Ascending aorta (tissue), 2 donors: ENCODE measurements at regions not wholly inside any gene's neighbourhood (a gene's known extent, or its start where the extent isn't known, plus 50 kb on each side); places are given as distances from the start of the nearest gene placed in this dataset.

ENCODE experiments used
- DNase-seq, 2 donors: peaks; one replicate each; pipeline ENCODE4 v3.0.0-alpha.2; 2019; ENCODE audit warnings: low spot score in 2 of 2
- H3K27ac ChIP-seq, 2 donors: fragments of 200-600 bp; sonication (generic); one replicate each; pipeline ENCODE4 v1.5.1; 2016 to 2017; ENCODE audit warnings: mild to moderate bottlenecking in 1 of 2
- H3K27me3 ChIP-seq: fragments of 200-600 bp; sonication (generic); one replicate; pipeline ENCODE4 v1.5.1; 2017
- H3K36me3 ChIP-seq, 2 donors: fragments of 200-600 bp; sonication (generic); one replicate each; pipeline ENCODE4 v1.5.1; 2016
- H3K4me1 ChIP-seq, 2 donors: fragments of 200-600 bp; sonication (generic); one replicate each; pipeline ENCODE4 v1.5.1; 2016 to 2017; ENCODE audit warnings: mild to moderate bottlenecking in 1 of 2
- H3K4me3 ChIP-seq, 2 donors: fragments of 200-600 bp; sonication (generic); one replicate each; pipeline ENCODE4 v1.5.1; 2016 to 2017; ENCODE audit warnings: mild to moderate bottlenecking in 1 of 2
- H3K9me3 ChIP-seq, 2 donors: fragments of 200-600 bp; sonication (generic); one replicate each; pipeline ENCODE4 v1.5.1; 2016
- CTCF ChIP-seq, 3 experiments: fragments of 200-600 bp in 2 of 3; fragments of 450-650 bp in 1 of 3; sonication (generic) in 2 of 3; IDR thresholded peaks; one replicate each; pipeline ENCODE4 v1.5.1; 2016 to 2019; ENCODE audit warnings: antibody characterized with exemption in 3 of 3, mild to moderate bottlenecking in 1 of 3, moderate library complexity in 1 of 3
- intact Hi-C: fragments of 100-400 bp; cut with DNase I; formaldehyde crosslinking; loops from one replicate; pipeline ENCODE4 v1.15.1; 2023

- no peak for TF ChIP-seq CTCF (IDR thresholded peaks at IDR 0.05)
- intact Hi-C loops: no loop called here
- no peaks in the 10 kb centered on the region for H3K27me3 ChIP-seq
- H3K36me3 ChIP-seq: no peaks in the 10 kb centered on the region
- H3K4me3 ChIP-seq: no peak overlapping the region
- no peaks in the 10 kb centered on the region for H3K4me1 ChIP-seq
- H3K27ac ChIP-seq: no peak overlapping the region
- DNase-seq: no peak
- no peaks in the 10 kb centered on the region for H3K9me3 ChIP-seq
Measured at GRCh38 chr1:34441259-34442069, 264.8 kb downstream of the C1orf94 start.

GRCh38 chr1:34444516-34444915, 267.8 kb downstream of the C1orf94 start:
- no peak overlapping the region for H3K27ac ChIP-seq
- no peak overlapping the region for H3K4me3 ChIP-seq
- DNase-seq: no peak
- intact Hi-C loops: no loop called here
- H3K36me3 ChIP-seq: no peaks in the 10 kb centered on the region
- no peaks in the 10 kb centered on the region for H3K9me3 ChIP-seq
- no peaks in the 10 kb centered on the region for H3K4me1 ChIP-seq
- H3K27me3 ChIP-seq: no peaks in the 10 kb centered on the region
- TF ChIP-seq CTCF (IDR thresholded peaks at IDR 0.05): no peak

- intact Hi-C loops: no loop called here
- TF ChIP-seq CTCF (IDR thresholded peaks at IDR 0.05): no peak
Measured at GRCh38 chr1:34450325-34450724, 273.6 kb downstream of the C1orf94 start.

GRCh38 chr1:34452451-34452850, 275.7 kb downstream of the C1orf94 start:
- no peak for TF ChIP-seq CTCF (IDR thresholded peaks at IDR 0.05)
- intact Hi-C loops: no loop called here
- Histone ChIP-seq H3K4me1 (no peaks in the 10 kb centered on the region), H3K27me3 (no peaks in the 10 kb centered on the region), H3K27ac (no peak overlapping the region), H3K4me3 (no peak overlapping the region), H3K36me3 (no peaks in the 10 kb centered on the region), H3K9me3 (no peaks in the 10 kb centered on the region)
- DNase-seq: no peak

More at GRCh38 chr1:34450325-34450724, 273.6 kb downstream of the C1orf94 start:
- Histone ChIP-seq H3K36me3 (no peaks in the 10 kb centered on the region), H3K4me1 (no peaks in the 10 kb centered on the region), H3K27ac (no peak overlapping the region), H3K9me3 (no peaks in the 10 kb centered on the region), H3K4me3 (no peak overlapping the region), H3K27me3 (no peaks in the 10 kb centered on the region)
- no peak for DNase-seq

GRCh38 chr1:34455121-34455520, 278.4 kb downstream of the C1orf94 start:
- H3K27me3 ChIP-seq: no peaks in the 10 kb centered on the region
- no peak overlapping the region for H3K4me3 ChIP-seq
- intact Hi-C loops: no loop called here
- H3K4me1 ChIP-seq: no peaks in the 10 kb centered on the region
- TF ChIP-seq CTCF (IDR thresholded peaks at IDR 0.05): no peak
- no peaks in the 10 kb centered on the region for H3K9me3 ChIP-seq
- no peaks in the 10 kb centered on the region for H3K36me3 ChIP-seq
- H3K27ac ChIP-seq: no peak overlapping the region
- peak in 1 of 2 donors; percentile 5 for DNase-seq
